Adrenal gland (tissue), 5 donors: ENCODE measurements at regions not wholly inside any gene's neighbourhood (a gene's known extent, or its start where the extent isn't known, plus 50 kb on each side); places are given as distances from the start of the nearest gene placed in this dataset.

ENCODE experiments used
- CTCF ChIP-seq, 6 experiments: fragments of 450-650 bp in 4 of 6; fragments of 200-600 bp in 2 of 6; sonication (generic) in 1 of 6; IDR thresholded peaks; 1 replicate in 5 of 6; 2 replicates in 1 of 6; pipeline versions ENCODE4 v1.5.1 to v1.8.0; 2016 to 2021; ENCODE audit warnings: antibody characterized with exemption in 6 of 6, mild to moderate bottlenecking in 2 of 6, moderate library complexity in 1 of 6
- POLR2A ChIP-seq, 2 donors: fragments of 450-650 bp; IDR thresholded peaks; one replicate each; pipeline ENCODE4 v1.6.1; 2017; ENCODE audit warnings: antibody characterized with exemption in 2 of 2, mild to moderate bottlenecking in 2 of 2, moderate library complexity in 1 of 2
- donor health status: DM: no; HTN: no; CAD: no.

GRCh38 chr7:156544919-156545715 is 95.5 kb upstream of the RNF32 start:
- TF ChIP-seq CTCF (IDR thresholded peaks at IDR 0.05) (no peak), POLR2A (IDR thresholded peaks at IDR 0.05) (no peak)
